H9 (cell line): ENCODE measurements at regions not wholly inside any gene's neighbourhood (a gene's known extent, or its start where the extent isn't known, plus 50 kb on each side); places are given as distances from the start of the nearest gene placed in this dataset.

Experiments used
- DNase-seq: peaks from one replicate; pipeline ENCODE4 v3.0.0-alpha.2; 2017
- H2AFZ ChIP-seq: one replicate; pipeline ENCODE4 v1.6.1; 2013; ENCODE audit warnings: mild to moderate bottlenecking, low read length, control low read depth, moderate library complexity
- H2AK5ac ChIP-seq: 2 replicates; pipeline ENCODE4 v1.6.1; 2013; ENCODE audit warnings: low read length, control low read depth, mixed read lengths; ENCODE audit not compliant: insufficient read length
- H2BK120ac ChIP-seq: one replicate; pipeline ENCODE4 v1.6.1; 2013; ENCODE audit warnings: low read depth, mild to moderate bottlenecking, low read length, control low read depth, inconsistent platforms; ENCODE audit not compliant: poor library complexity, severe bottlenecking
- H2BK12ac ChIP-seq: 2 replicates; pipeline ENCODE4 v1.6.1; 2013; ENCODE audit warnings: low read length, control low read depth, mixed read lengths, low read depth; ENCODE audit not compliant: insufficient read length
- H2BK15ac ChIP-seq: 2 replicates; pipeline ENCODE4 v1.6.1; 2013; ENCODE audit warnings: low read depth, low read length, control low read depth
- H2BK20ac ChIP-seq: one replicate; pipeline ENCODE4 v1.6.1; 2013; ENCODE audit warnings: low read depth, mild to moderate bottlenecking, low read length, control low read depth, inconsistent platforms; ENCODE audit not compliant: poor library complexity, severe bottlenecking
- H2BK5ac ChIP-seq: 2 replicates; pipeline ENCODE4 v1.6.1; 2013; ENCODE audit warnings: low read length, control low read depth, mixed read lengths; ENCODE audit not compliant: insufficient read length
- H3K14ac ChIP-seq: 2 replicates; pipeline ENCODE4 v1.6.1; 2013; ENCODE audit warnings: low read length, control low read depth; ENCODE audit not compliant: insufficient read depth
- H3K18ac ChIP-seq: 2 replicates; pipeline ENCODE4 v1.6.1; 2013; ENCODE audit warnings: low read depth, mild to moderate bottlenecking, mixed read lengths, low read length, control low read depth; ENCODE audit not compliant: insufficient read length
- H3K23ac ChIP-seq: 2 replicates; pipeline ENCODE4 v1.6.1; 2013; ENCODE audit warnings: low read length, control low read depth, mixed read lengths, low read depth; ENCODE audit not compliant: insufficient read length
- H3K23me2 ChIP-seq: 2 replicates; pipeline ENCODE4 v1.6.1; 2013; ENCODE audit warnings: low read depth, mild to moderate bottlenecking, mixed read lengths, low read length, control low read depth; ENCODE audit not compliant: insufficient read length, poor library complexity, severe bottlenecking
- H3K27ac ChIP-seq: 2 replicates; pipeline ENCODE4 v1.5.1; 2013; ENCODE audit warnings: low read length, control low read depth, mixed read lengths, low read depth; ENCODE audit not compliant: insufficient read length
- H3K27me3 ChIP-seq: 2 replicates; pipeline ENCODE4 v1.6.1; 2013; ENCODE audit warnings: low read length, control low read depth, inconsistent platforms; ENCODE audit not compliant: insufficient read depth
- H3K4ac ChIP-seq: 2 replicates; pipeline ENCODE4 v1.6.1; 2013; ENCODE audit warnings: low read depth, mild to moderate bottlenecking, control low read depth, inconsistent platforms, low read length, moderate library complexity
- H3K4me1 ChIP-seq: 2 replicates; pipeline ENCODE4 v1.6.1; 2013; ENCODE audit warnings: low read length, control low read depth, inconsistent platforms; ENCODE audit not compliant: insufficient read depth
- H3K4me2 ChIP-seq: 2 replicates; pipeline ENCODE4 v1.6.1; 2013; ENCODE audit warnings: low read length, control low read depth, mixed read lengths; ENCODE audit not compliant: insufficient read length, insufficient read depth
- H3K56ac ChIP-seq: 2 replicates; pipeline ENCODE4 v1.6.1; 2013; ENCODE audit warnings: low read depth, mild to moderate bottlenecking, mixed read lengths, low read length, control low read depth; ENCODE audit not compliant: insufficient read length
- H3K79me1 ChIP-seq: 2 replicates; pipeline ENCODE4 v1.6.1; 2013; ENCODE audit warnings: low read depth, mild to moderate bottlenecking, moderate library complexity, low read length, control low read depth, inconsistent platforms; ENCODE audit not compliant: insufficient read depth, poor library complexity, severe bottlenecking
- H3K79me2 ChIP-seq: 2 replicates; pipeline ENCODE4 v1.6.1; 2013; ENCODE audit warnings: low read length, control low read depth, inconsistent platforms; ENCODE audit not compliant: insufficient read depth
- H3K9ac ChIP-seq: 2 replicates; pipeline ENCODE4 v1.6.1; 2013; ENCODE audit warnings: low read length, control low read depth, mixed read lengths; ENCODE audit not compliant: insufficient read length; ENCODE audit errors: extremely low read depth
- H3K9me3 ChIP-seq: one replicate; pipeline ENCODE4 v1.6.1; 2013; ENCODE audit warnings: low read depth, low read length, inconsistent platforms; ENCODE audit not compliant: control insufficient read depth
- H3T11ph ChIP-seq: one replicate; pipeline ENCODE4 v1.6.1; 2013; ENCODE audit warnings: mild to moderate bottlenecking, low read length, control low read depth, inconsistent platforms
- H4K20me1 ChIP-seq: one replicate; pipeline ENCODE4 v1.6.1; 2013; ENCODE audit not compliant: control insufficient read depth, insufficient read length, insufficient read depth
- H4K5ac ChIP-seq: 2 replicates; pipeline ENCODE4 v1.6.1; 2013; ENCODE audit warnings: low read depth, mild to moderate bottlenecking, mixed read lengths, low read length, control low read depth; ENCODE audit not compliant: insufficient read length
- H4K8ac ChIP-seq: replicated peaks from 2 replicates; pipeline ENCODE4 v1.6.1; 2013; ENCODE audit warnings: low read length, control low read depth, mixed read lengths, low read depth; ENCODE audit not compliant: insufficient read length
- H4K91ac ChIP-seq: 2 replicates; pipeline ENCODE4 v1.6.1; 2013; ENCODE audit warnings: low read depth, mild to moderate bottlenecking, moderate library complexity, mixed read lengths, low read length, control low read depth; ENCODE audit not compliant: insufficient read length
- H3K27ac Mint-ChIP-seq, 3 experiments: 2 replicates in 2 of 3; 3 replicates in 1 of 3; pipeline ENCODE4 v1.8.0; 2020 to 2021; ENCODE audit warnings: mixed read lengths in 3 of 3, mild to moderate bottlenecking in 1 of 3, moderate library complexity in 1 of 3
- H3K27me3 Mint-ChIP-seq: 2 replicates; pipeline ENCODE4 v1.8.0; 2021; ENCODE audit warnings: low read depth, mild to moderate bottlenecking, moderate library complexity, mixed read lengths
- H3K36me3 Mint-ChIP-seq, 3 experiments: 2 replicates in 2 of 3; 3 replicates in 1 of 3; pipeline ENCODE4 v1.8.0; 2020 to 2021; ENCODE audit warnings: low read depth in 3 of 3, mixed read lengths in 3 of 3; ENCODE audit not compliant: insufficient read depth in 1 of 3
- H3K4me1 Mint-ChIP-seq, 2 experiments: 2 replicates each; pipeline ENCODE4 v1.8.0; 2020; ENCODE audit warnings: mixed read lengths in 2 of 2
- H3K4me3 Mint-ChIP-seq, 2 experiments: 2 replicates in 1 of 2; 3 replicates in 1 of 2; pipeline ENCODE4 v1.8.0; 2020 to 2021; ENCODE audit warnings: mild to moderate bottlenecking in 2 of 2, mixed read lengths in 2 of 2, moderate library complexity in 1 of 2
- H3K9me3 Mint-ChIP-seq, 2 experiments: 2 replicates in 1 of 2; 3 replicates in 1 of 2; pipeline ENCODE4 v1.8.0; 2020; ENCODE audit warnings: mild to moderate bottlenecking in 2 of 2, mixed read lengths in 2 of 2, moderate library complexity in 1 of 2
- CTCF ChIP-seq: fragments of 200-600 bp; sonication (generic); conservative IDR thresholded peaks from 3 replicates; pipeline ENCODE4 v1.8.0; 2021; ENCODE audit warnings: antibody characterized with exemption, mild to moderate bottlenecking
- WGBS: extraction: QIAGEN DNeasy Blood & Tissue Kit; methylation state at CpG from one replicate; pipeline ENCODE4 v1.1.7; 2013; ENCODE audit warnings: missing lambda C conversion rate, low lambda C conversion rate, mixed read lengths; ENCODE audit not compliant: insufficient read length; ENCODE audit errors: extremely low coverage; 5-methylcytosine and 5-hydroxymethylcytosine counted together

- no peak overlapping the region for H3K23ac ChIP-seq
- H3K9me3 ChIP-seq: no peaks in the 10 kb centered on the region
- Mint-ChIP-seq H3K36me3 (peaks cover 0 to 2% (median 0%) of the 10 kb centered on the region in 3 experiments; a peak in 1 of 7 replicates), H3K4me3 (no peak overlapping the region), H3K9me3 (no peaks in the 10 kb centered on the region; a peak in 1 of 5 replicates), H3K4me1 (no peaks in the 10 kb centered on the region; a peak in 1 of 4 replicates), H3K27ac (peak overlapping the region in 1 of 3 experiments; percentile 2; a peak in 1 of 7 replicates), H3K27me3 (no peaks in the 10 kb centered on the region)
- no peaks in the 10 kb centered on the region for H3K23me2 ChIP-seq
- no peak overlapping the region for H3K4me2 ChIP-seq
- H3K27ac ChIP-seq: no peak overlapping the region
- no peak overlapping the region for H3K14ac ChIP-seq
- H3T11ph ChIP-seq: no peak overlapping the region
- no peaks in the 10 kb centered on the region for H3K27me3 ChIP-seq
- no peak overlapping the region for H2BK12ac ChIP-seq
- H3K18ac ChIP-seq: no peak overlapping the region
- no peak overlapping the region for H2BK15ac ChIP-seq
- no peak for DNase-seq
- no peak for TF ChIP-seq CTCF
- H4K91ac ChIP-seq: no peak overlapping the region
- no peaks in the 10 kb centered on the region for H3K79me1 ChIP-seq
- no peak overlapping the region for H2AK5ac ChIP-seq
- no peaks in the 10 kb centered on the region for H4K20me1 ChIP-seq
- no peak overlapping the region for H3K56ac ChIP-seq
- H3K4ac ChIP-seq: no peak overlapping the region
- no peak overlapping the region for H2AFZ ChIP-seq
- H3K4me1 ChIP-seq: no peaks in the 10 kb centered on the region; the same call in 1 of the 2 replicates
- H2BK20ac ChIP-seq: no peak overlapping the region
- H3K79me2 ChIP-seq: no peaks in the 10 kb centered on the region
- WGBS: no CpG with 5 or more reads among the region's 1 CpG
- H4K8ac ChIP-seq: no peak overlapping the region
- H2BK5ac ChIP-seq: no peak overlapping the region
- no peak overlapping the region for H4K5ac ChIP-seq
- no peak overlapping the region for H3K9ac ChIP-seq
- no peak overlapping the region for H2BK120ac ChIP-seq
Measured at GRCh38 chr4:66430856-66431255, 760.6 kb upstream of the EPHA5 start.
